ENCODE measurements at regions not wholly inside any gene's neighbourhood (a gene's known extent, or its start where the extent isn't known, plus 50 kb on each side); places are given as distances from the start of the nearest gene placed in this dataset.

- peaks cover 6% of the 10 kb centered on the region for H3K27me3 Mint-ChIP-seq (ENCODE audit: unreplicated experiment)
- no peak overlapping the region for H3K27ac Mint-ChIP-seq (ENCODE audit: unreplicated experiment)
These were observed 63.4 kb upstream of the CSF1 start for GRCh38 chr1:109847251-109847650.

GRCh38 chr1:109846846-109847245, 63.8 kb upstream of the CSF1 start:
- no peak for TF ChIP-seq CTCF (IDR thresholded peaks at IDR 0.05)
- Mint-ChIP-seq H3K27ac (ENCODE audit: unreplicated experiment) (no peak overlapping the region), H3K4me1 (ENCODE audit: unreplicated experiment) (peaks cover 6% of the 10 kb centered on the region), H3K4me3 (ENCODE audit: unreplicated experiment) (no peak overlapping the region), H3K36me3 (ENCODE audit: unreplicated experiment) (peaks cover 2% of the 10 kb centered on the region), H3K27me3 (ENCODE audit: unreplicated experiment) (peaks cover 6% of the 10 kb centered on the region), H3K9me3 (ENCODE audit: unreplicated experiment) (no peaks in the 10 kb centered on the region)
- no peak for DNase-seq (ENCODE audit: extremely low spot score, unreplicated experiment)

More at GRCh38 chr1:109847251-109847650, 63.4 kb upstream of the CSF1 start:
- peaks cover 6% of the 10 kb centered on the region for H3K4me1 Mint-ChIP-seq (ENCODE audit: unreplicated experiment)
- no peak for DNase-seq (ENCODE audit: extremely low spot score, unreplicated experiment)
- H3K36me3 Mint-ChIP-seq (ENCODE audit: unreplicated experiment): peaks cover 2% of the 10 kb centered on the region
- no peaks in the 10 kb centered on the region for H3K9me3 Mint-ChIP-seq (ENCODE audit: unreplicated experiment)
- H3K4me3 Mint-ChIP-seq (ENCODE audit: unreplicated experiment): no peak overlapping the region
- no peak for TF ChIP-seq CTCF (IDR thresholded peaks at IDR 0.05)

- Mint-ChIP-seq H3K27ac (ENCODE audit: unreplicated experiment) (no peak overlapping the region), H3K27me3 (ENCODE audit: unreplicated experiment) (peaks cover 6% of the 10 kb centered on the region), H3K9me3 (ENCODE audit: unreplicated experiment) (no peaks in the 10 kb centered on the region), H3K4me3 (ENCODE audit: unreplicated experiment) (no peak overlapping the region), H3K36me3 (ENCODE audit: unreplicated experiment) (peaks cover 2% of the 10 kb centered on the region), H3K4me1 (ENCODE audit: unreplicated experiment) (peaks cover 6% of the 10 kb centered on the region)
- DNase-seq (ENCODE audit: extremely low spot score, unreplicated experiment): no peak
- no peak for TF ChIP-seq CTCF (IDR thresholded peaks at IDR 0.05)
These were observed 64.5 kb upstream of the CSF1 start for GRCh38 chr1:109846162-109846561.

GRCh38 chr1:109845658-109846057, 65.0 kb upstream of the CSF1 start:
- Mint-ChIP-seq H3K27me3 (ENCODE audit: unreplicated experiment) (peaks cover 6% of the 10 kb centered on the region), H3K36me3 (ENCODE audit: unreplicated experiment) (peaks cover 2% of the 10 kb centered on the region), H3K4me3 (ENCODE audit: unreplicated experiment) (no peak overlapping the region), H3K27ac (ENCODE audit: unreplicated experiment) (no peak overlapping the region), H3K4me1 (ENCODE audit: unreplicated experiment) (peaks cover 6% of the 10 kb centered on the region), H3K9me3 (ENCODE audit: unreplicated experiment) (no peaks in the 10 kb centered on the region)
- no peak for DNase-seq (ENCODE audit: extremely low spot score, unreplicated experiment)
- TF ChIP-seq CTCF (IDR thresholded peaks at IDR 0.05): no peak

GRCh38 chr1:109844609-109845008, 66.0 kb upstream of the CSF1 start:
- peaks cover 3% of the 10 kb centered on the region for H3K4me1 Mint-ChIP-seq (ENCODE audit: unreplicated experiment)
- TF ChIP-seq CTCF (IDR thresholded peaks at IDR 0.05): no peak
- H3K36me3 Mint-ChIP-seq (ENCODE audit: unreplicated experiment): peaks cover 2% of the 10 kb centered on the region
- no peak for DNase-seq (ENCODE audit: extremely low spot score, unreplicated experiment)
- no peak overlapping the region for H3K27ac Mint-ChIP-seq (ENCODE audit: unreplicated experiment)
- H3K27me3 Mint-ChIP-seq (ENCODE audit: unreplicated experiment): peaks cover 6% of the 10 kb centered on the region
- no peaks in the 10 kb centered on the region for H3K9me3 Mint-ChIP-seq (ENCODE audit: unreplicated experiment)
- H3K4me3 Mint-ChIP-seq (ENCODE audit: unreplicated experiment): no peak overlapping the region
